Jurkat, Clone E6-1 (cell line): ENCODE measurements at regions not wholly inside any gene's neighbourhood (a gene's known extent, or its start where the extent isn't known, plus 50 kb on each side); places are given as distances from the start of the nearest gene placed in this dataset.

Experiments used
- DNase-seq: peaks from one replicate; pipeline ENCODE4 v3.0.0-alpha.2; 2011; ENCODE audit warnings: low read depth, low spot score
- H3K4me3 ChIP-seq: 2 replicates; pipeline ENCODE4 v1.5.1; 2011; ENCODE audit warnings: mild to moderate bottlenecking, low read length, control low read depth, moderate library complexity

DNA sequence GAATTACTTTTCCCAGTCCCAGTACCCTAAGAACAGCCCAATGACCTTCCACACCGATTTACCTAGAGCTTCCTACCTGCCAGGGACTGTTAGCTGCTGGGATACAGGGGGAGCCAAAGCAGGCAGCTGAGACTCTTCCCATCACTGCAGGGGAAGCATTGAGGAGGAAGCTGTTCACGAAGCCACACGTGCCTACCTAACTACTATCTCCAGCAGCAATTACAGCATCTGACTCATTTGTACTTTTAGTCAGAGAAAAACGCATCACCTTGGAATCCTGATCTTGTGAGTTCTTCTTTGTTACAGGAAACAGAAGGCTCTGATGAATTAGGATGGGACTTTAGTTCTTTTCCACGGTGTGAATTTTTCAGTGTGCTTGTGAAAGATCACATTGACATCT is 113.7 kb upstream of the DHX40 start:
- H3K4me3 ChIP-seq: no peak overlapping the region
- no peak for DNase-seq

DNA sequence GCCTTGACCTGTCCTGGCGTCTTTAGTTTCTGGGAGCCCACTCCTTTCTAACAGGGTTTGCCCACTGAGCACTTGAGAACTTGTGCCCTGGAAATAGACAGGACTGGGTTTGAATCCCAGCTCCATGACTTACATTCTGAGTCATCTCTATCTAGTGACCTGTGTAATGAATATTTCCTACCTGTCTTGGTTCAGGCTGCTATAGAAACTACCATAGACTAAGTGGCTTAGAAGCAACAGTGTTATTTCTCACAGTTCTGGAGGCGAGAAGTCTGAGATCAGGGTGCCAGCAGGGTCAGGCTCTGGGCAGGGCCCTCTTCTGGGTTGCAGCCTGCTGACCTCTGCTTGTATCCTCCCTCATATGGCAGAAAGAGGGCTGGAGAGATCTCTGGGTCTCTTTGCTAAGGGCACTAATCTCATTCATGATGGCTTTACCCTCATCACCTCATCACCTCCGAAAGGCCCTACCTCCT is 110.7 kb upstream of the DHX40 start:
- no peak overlapping the region for H3K4me3 ChIP-seq
- no peak for DNase-seq

DNA sequence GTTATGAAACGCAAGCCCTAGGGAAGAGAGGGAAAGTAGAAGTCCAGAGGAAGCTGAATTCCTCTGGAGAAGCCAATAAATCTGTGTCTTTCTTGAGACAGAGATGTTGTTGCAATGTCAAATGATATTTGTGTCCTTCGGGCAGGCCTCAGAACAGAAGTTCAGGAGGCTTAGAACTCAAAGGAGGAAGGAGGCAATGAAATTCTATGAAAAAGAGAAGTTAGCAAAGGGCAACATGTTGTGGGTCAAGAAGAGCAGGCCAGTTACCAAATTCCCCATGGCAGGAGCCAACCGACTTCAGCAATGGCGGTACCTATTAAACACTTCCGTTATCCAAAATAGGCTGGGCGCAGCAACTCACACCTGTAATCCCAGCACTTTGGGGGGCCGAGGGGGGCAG is 109.0 kb upstream of the DHX40 start:
- no peak for DNase-seq
- no peak overlapping the region for H3K4me3 ChIP-seq

DNA sequence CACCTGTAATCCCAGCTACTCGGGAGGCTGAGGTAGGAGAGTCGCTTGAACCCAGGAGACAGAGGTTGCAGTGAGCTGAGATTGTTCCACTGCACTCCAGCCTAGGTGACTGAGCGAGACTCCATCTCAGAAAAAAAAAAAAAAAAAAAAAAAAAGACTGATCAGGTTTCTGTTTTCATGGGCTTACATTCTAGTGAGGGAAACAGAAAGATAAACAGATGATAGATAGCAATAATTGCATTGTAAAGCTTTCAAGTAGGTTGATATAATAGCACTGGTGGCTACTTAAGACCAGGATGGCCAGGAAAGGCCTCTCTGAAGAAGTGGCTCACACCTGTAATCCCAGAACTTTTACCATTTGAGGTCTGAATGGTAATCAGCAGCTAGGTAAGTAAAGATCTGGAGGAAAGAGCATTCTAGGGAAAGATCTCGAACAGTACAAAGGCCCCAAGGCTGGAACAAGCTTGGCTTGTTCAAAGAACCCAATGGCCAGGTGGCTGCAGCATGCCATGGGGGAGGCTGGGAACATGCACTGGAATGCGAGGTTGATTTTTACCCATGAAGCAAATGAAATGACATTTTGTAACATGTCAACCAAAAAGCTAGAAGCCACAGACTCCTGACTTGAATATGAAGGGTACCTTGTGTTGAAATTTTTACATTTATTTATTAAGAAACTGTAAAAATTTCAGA is 108.3 kb upstream of the DHX40 start:
- no peak overlapping the region for H3K4me3 ChIP-seq
- no peak for DNase-seq

DNA sequence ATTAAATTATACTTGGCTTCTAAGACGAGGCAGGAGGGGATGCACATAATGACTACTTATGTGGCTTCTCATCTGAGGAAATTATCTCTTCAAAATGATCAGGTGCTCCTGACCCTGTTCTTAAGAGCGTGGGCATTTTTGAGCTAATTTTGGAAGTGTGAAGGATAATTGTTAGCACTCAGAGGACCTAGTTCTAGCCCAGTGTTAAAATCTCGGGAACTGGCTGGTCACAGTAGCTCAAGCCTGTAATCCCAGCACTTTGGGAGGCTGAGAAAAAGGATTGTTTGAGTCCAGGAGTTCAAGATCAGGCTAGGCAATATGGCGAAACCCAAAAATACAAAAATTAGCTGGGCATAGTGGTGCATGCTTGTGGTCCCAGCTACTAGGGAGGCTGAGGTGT is 103.0 kb upstream of the DHX40 start:
- no peak overlapping the region for H3K4me3 ChIP-seq
- DNase-seq: no peak

DNA sequence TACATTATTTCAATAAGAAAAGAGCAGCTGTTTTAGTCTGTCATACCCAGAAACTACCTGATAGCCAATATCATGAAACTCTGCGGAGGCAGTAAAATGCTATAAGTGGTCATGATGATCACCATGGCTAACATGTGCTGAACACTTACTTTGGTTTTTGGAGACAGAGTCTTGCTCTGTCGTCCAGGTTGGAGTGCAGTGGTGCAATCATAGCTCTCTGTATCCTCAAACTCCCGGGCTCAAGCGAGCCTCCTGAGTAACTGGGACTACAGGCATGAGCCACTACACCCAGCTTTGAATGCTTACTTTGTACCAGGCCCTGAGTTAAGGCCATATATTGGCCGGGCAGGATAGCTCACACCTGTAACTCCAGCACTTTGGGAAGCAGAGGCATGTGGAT is 101.2 kb upstream of the DHX40 start:
- no peak overlapping the region for H3K4me3 ChIP-seq
- no peak for DNase-seq

DNA sequence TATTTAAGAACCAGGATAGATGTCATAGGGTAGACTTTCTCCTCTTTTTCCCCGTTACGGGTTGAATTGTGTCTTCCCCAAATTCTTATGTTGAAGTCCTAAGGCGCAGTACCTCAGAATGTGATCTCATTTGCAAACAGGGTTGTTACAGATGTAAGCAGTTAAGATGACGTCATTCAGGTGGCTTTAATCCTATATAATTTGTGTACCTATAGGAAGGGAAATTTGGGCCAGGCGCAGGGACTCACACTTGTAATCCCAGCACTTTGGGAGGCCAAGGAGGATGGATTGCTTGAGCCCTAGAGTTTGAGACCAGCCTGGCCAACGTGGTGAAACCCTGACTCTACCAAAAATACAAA is 99.5 kb upstream of the DHX40 start:
- DNase-seq: no peak
- no peak overlapping the region for H3K4me3 ChIP-seq

DNA sequence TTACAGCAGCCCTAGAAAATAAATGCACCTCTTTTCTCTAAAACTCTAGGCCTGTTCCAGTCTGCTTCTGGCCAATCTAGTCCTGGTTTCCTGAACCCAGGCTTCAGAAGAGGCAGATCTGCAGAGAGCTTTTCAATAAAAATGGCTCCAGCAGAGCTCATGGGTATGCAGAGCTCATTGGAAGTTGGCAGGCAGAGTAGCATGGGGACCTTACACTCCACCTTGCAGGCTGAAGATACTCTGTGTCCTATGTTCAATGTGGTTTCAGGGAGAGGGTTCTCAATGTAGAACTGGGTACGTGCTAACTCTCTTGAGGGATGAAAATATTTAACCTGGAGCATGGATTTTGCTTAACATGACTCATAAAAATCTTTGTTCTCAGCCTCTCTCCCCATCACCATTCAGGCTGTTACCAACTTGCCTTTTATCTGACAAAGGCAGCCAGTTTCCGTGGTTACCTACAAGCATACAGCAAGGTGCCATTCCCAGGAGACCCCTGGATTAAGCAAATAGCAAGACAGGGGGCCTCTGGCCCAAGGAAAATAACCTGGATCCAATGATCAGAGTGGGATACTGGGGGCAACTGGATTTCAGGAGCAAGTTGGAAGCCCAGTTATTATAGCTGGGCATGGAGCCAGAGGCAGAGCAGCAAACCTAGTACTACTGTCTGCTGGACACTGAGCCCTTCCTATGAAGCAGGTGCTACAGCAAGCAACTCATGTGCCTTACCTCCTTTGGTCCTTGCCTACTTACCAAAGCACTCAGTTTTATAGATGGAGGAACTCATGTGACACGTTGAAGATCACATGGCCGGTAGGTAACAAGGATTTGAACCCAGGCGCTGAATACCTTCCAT is 98.2 kb upstream of the DHX40 start:
- DNase-seq: peak; percentile 27
- H3K4me3 ChIP-seq: no peak overlapping the region

DNA sequence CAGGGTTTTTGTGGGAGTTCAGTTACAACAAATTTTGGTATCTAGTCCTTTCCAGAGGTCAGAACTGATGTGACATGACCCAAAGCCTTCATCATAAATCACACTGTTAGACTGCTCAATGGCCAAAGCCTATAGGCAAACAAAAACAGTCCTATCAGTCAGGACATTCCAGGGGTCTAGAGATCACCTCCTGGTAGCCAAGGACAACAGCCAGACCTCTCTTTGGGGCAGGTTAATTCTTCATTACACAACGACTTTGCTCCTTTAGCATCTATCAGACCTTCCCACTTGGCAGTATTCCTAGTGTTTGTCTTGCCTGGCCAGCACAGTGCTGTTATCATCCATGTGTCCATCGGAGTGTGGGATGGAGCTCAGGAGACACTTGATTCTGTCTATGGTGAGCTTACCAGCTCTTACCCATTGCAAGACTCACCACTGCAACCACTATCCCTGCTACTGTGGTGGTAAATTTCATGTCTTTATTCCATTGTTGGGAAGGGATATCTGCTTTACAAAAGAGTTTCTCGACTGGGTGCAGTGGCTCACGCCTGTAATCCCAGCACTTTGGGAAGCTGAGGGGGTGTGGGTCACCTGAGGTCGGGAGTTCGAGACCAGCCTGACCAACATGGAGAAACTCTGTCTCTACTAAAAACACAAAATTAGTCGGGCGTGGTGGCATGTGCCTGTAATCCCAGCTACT is 95.5 kb upstream of the DHX40 start:
- no peak for DNase-seq
- no peak overlapping the region for H3K4me3 ChIP-seq

DNA sequence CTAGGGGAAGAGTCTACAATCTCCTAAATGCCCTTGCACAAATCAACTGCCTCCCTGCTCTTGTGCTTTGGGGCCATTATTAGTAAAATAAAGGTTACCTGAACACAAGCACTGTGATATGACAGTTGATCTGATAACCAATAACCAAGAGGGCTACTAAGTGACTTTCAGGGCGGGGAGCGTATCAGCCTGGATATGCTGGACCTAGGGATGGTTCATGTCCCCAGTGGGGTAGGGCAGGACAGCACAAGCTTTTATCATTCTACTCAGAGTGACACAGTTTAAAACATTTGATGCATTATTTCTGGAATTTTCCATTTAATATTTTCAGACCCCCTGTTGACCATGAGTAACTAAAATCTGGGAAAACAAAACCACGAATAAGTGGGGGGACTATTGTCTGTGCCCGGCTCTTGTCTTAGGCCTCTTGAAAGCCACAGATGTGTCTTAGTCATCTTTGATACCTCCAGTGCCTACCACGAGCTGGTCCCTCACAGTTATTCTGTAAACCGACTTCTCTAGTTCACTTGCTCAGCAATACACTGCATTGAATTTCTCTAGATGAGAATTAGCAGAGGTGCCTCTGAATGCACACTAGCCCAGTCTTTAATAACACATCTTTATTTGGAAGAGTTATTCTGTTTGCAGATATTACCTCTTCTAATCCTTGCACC is 94.6 kb upstream of the DHX40 start:
- no peak overlapping the region for H3K4me3 ChIP-seq
- no peak for DNase-seq

DNA sequence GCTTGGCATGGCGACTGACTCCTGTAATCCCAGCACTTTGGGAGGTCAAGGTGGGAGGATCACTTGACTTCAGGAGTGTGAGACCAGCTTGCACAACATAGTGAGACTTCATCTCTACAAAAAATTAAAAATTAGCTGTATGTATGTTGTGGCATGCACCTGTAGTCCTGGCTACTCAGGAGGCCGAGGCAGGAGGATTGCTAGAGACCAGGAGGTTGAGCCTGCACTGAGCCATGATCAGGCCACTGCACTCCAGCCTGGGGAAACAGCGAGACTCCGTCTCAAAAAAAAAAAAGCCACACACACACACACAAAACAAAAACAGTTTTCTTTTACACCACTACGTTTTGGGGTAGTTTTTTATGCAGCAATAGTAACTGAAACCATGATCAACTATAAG is 89.0 kb upstream of the DHX40 start:
- DNase-seq: no peak

DNA sequence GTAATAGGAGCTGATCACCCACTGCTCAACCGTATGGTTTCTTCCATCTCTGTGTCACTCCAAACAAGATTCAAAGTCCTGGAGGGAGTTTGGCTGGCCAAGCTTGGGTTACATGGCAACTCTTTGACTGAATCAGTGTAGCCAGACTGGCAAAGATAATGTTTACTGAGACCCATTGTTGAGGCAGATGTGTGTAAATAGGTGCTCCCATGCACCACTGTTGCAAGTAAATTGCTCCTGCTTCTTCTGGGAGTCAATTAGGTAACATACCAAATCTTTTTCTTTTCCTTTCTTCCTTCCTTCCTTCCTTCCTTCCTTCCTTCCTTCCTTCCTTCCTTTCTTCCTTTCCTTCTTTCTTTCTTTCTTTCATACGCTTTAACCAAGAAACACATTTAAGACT is 86.3 kb upstream of the DHX40 start:
- DNase-seq: no peak
- H3K4me3 ChIP-seq: no peak overlapping the region

More for the DNA sequence above, 89.0 kb upstream of the DHX40 start:
- no peak overlapping the region for H3K4me3 ChIP-seq

DNA sequence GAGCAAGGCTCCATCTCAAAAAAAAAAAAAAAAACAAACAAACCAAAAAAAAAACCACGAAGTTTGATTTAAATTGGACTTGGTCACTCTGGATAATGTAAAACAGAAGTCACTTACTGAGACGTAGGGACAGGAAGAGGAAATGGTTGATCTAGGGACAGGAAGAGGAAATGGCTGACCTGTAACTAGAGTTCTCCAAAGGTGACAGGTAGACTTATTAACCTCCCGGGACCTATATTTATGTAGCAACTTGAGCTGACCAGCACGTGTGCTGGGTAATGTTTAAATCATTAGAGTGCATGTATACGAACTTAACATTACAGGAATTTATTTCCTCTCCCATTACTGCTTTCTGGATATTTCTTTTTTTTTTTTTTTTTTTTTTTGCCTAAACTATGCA is 81.5 kb upstream of the DHX40 start:
- no peak overlapping the region for H3K4me3 ChIP-seq
- no peak for DNase-seq

DNA sequence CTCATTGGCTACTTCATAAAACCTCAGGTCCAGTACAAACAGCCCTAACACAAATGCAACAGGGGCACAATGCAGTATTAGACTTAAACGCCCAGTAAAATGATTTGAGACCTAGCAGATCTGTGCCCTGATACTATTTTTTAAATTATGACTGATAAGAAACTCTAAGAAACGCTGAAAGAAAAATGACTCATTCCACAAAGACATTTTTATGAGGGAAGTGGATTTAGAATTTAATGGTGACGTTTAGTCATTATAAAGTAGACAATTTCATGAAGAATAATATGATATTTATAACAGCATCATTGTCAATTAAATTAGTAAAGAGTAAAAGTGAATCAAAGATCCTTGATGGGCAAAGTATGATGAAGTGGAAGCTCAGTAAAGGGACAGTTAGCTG is 80.4 kb upstream of the DHX40 start:
- H3K4me3 ChIP-seq: no peak overlapping the region
- DNase-seq: no peak

DNA sequence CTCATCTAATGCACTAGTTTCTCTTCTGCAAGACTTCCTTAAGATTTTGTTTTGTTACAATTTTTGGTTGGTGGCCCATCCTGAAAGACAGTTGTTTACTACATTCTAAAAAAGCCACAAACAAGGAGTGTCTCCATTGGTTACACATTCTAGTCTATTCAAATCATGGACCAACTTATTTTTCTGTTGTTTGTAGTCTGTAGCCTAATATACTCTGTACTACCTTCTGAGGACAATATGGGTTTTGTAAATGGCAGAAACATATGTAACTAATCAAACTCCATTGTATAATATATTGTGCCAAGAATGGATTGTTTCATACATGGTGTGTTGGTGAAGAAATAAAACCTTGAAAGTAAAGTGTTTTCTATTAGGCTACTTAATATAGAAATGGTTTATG is 79.5 kb upstream of the DHX40 start:
- no peak for DNase-seq
- no peak overlapping the region for H3K4me3 ChIP-seq

DNA sequence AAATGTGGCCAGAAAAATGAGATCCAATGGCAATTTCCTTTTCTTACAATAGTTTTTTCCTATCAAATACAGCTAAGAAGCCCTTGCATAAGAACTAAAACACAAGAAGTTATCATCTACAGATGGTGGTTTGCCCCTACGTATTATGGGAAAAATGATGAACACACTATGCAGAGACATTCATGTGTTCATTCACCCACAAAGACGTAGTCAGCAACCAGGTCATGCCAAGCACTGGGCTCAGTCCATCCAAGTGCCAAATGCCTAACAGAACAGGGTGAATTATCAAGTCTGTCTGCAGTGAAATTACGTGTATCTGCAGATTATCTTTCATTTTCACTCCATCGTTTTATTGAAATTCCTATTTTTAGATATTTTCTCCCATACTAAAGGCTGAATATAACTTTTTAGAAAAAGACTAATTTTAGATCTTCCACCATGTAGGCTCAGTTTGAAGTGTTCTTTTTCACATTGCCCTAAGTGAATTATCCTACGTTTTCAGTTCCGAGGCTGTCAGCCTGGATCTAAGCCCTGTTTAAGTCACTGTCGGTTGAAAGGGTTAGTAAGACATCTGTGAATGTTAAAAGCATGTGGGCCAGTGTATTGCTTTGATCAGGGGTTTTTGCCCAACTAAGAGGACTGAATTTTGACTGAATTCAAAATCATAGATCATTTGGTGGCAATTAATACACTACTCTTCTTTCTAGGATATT is 78.1 kb upstream of the DHX40 start:
- H3K4me3 ChIP-seq: no peak overlapping the region
- DNase-seq: no peak

DNA sequence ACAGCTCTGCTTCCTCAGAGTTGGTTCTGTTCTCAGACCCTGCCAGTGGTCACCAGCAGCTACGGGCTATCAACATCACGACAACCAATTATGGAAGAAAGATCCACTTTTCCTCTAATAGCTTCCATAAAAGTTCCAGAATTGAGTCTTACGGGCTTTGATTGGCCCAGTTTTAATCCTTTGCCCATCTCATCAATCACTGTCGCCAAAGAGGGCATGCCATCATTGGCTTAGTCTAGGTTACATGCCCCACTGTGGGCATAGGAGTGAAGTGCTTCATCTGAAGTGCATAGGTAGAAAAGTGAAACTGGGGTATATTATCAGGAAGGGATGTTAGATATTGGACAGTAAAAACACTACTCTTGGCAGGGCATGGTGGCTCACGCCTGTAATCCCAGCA is 76.6 kb upstream of the DHX40 start:
- DNase-seq: no peak
- no peak overlapping the region for H3K4me3 ChIP-seq

DNA sequence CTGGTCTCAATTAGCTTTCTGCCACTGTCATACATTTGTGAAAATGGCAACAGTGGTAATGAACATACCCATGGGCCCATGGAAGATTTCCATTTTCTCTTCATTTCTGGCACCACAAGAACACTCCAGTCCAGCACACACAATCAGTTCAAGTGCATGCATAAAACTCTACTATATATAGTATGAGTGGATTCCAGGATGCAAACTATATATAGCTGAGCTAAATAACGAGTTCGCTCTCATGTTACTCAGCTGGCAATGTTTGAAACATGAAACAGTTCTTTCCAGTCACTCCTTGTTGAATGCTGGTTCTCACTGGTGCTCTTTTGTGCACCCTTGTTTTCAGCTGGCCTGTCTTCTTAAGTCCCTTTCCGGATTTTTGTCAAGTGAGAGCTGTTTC is 75.2 kb upstream of the DHX40 start:
- H3K4me3 ChIP-seq: no peak overlapping the region
- no peak for DNase-seq
